WTC11 (cell line): ENCODE measurements at regions not wholly inside any gene's neighbourhood (a gene's known extent, or its start where the extent isn't known, plus 50 kb on each side); places are given as distances from the start of the nearest gene placed in this dataset.
A peak's percentile ranks its signal among the peaks of the same experiment; 100 is the strongest.

Experiments
- ATAC-seq: fragments of 200-7000 bp; cut with Tn5 transposase; 2 replicates; pipeline ENCODE4 v1.10.0; 2021; ENCODE audit warnings: mild to moderate bottlenecking, moderate library complexity
- CTCF ChIA-PET: fragments of 300-600 bp; sonication (Branson Sonifier 250); formaldehyde crosslinking; loops from one replicate; lab custom pipeline; 2021; ENCODE audit warnings: antibody characterized with exemption; lab: Charles Lee
- POLR2A ChIA-PET: fragments of 350-600 bp; sonication (Branson Sonifier 250); formaldehyde crosslinking; loops from one replicate; lab custom pipeline; 2021; ENCODE audit warnings: antibody characterized with exemption; lab: Charles Lee
- DNase-seq: peaks from one replicate; pipeline ENCODE4 v3.0.0; 2021; ENCODE audit warnings: low spot score
- H3K27ac Mint-ChIP-seq: 2 replicates; pipeline ENCODE4 v1.8.0; 2021; ENCODE audit warnings: mixed read lengths
- H3K27me3 Mint-ChIP-seq: 2 replicates; pipeline ENCODE4 v1.8.0; 2021; ENCODE audit warnings: low read depth, mild to moderate bottlenecking, moderate library complexity, mixed read lengths
- H3K36me3 Mint-ChIP-seq: 2 replicates; pipeline ENCODE4 v1.8.0; 2021; ENCODE audit warnings: mixed read lengths
- H3K4me1 Mint-ChIP-seq: 2 replicates; pipeline ENCODE4 v1.8.0; 2022; ENCODE audit warnings: mixed read lengths
- H3K4me3 Mint-ChIP-seq: 2 replicates; pipeline ENCODE4 v1.8.0; 2021; ENCODE audit warnings: mild to moderate bottlenecking, moderate library complexity, mixed read lengths
- H3K9me3 Mint-ChIP-seq: 2 replicates; pipeline ENCODE4 v1.8.0; 2021; ENCODE audit warnings: mixed read lengths
- CBFB ChIP-seq: sonication (generic); formaldehyde crosslinking; IDR thresholded peaks from 2 replicates; pipeline ENCODE4 v1.8.1; 2022; ENCODE audit warnings: mild to moderate bottlenecking, low read depth, missing genetic modification reagents
- FOXP4 ChIP-seq: sonication (generic); formaldehyde crosslinking; IDR thresholded peaks from 2 replicates; pipeline ENCODE4 v1.8.0; 2022; ENCODE audit warnings: mild to moderate bottlenecking, missing genetic modification reagents
- NR3C1 ChIP-seq: sonication (generic); formaldehyde crosslinking; conservative IDR thresholded peaks from 2 replicates; pipeline ENCODE4 v1.8.1; 2023; ENCODE audit warnings: low read depth, mild to moderate bottlenecking, missing genetic modification reagents
- TP53 ChIP-seq: sonication (generic); formaldehyde crosslinking; IDR thresholded peaks from 2 replicates; pipeline ENCODE4 v1.8.1; 2023; ENCODE audit warnings: mild to moderate bottlenecking, missing genetic modification reagents
- ZNF219 ChIP-seq: sonication (generic); formaldehyde crosslinking; IDR thresholded peaks from 2 replicates; pipeline ENCODE4 v1.8.0; 2023; ENCODE audit warnings: missing genetic modification reagents, mild to moderate bottlenecking, borderline replicate concordance
- ZNF423 ChIP-seq: fragments of 250-450 bp; sonication (Bioruptor Pico); IDR thresholded peaks from 2 replicates; pipeline ENCODE4 v2.1.2; 2022; ENCODE audit warnings: mild to moderate bottlenecking, moderate library complexity
- TF ChIP-seq, protein P1 (sequence below): sonication (generic); formaldehyde crosslinking; IDR thresholded peaks from 2 replicates; pipeline ENCODE4 v1.8.0; 2022; ENCODE audit warnings: missing genetic modification reagents
- TF ChIP-seq, protein P2 (sequence below): sonication (generic); formaldehyde crosslinking; IDR thresholded peaks from 2 replicates; pipeline ENCODE4 v1.8.1; 2023; ENCODE audit warnings: mild to moderate bottlenecking, missing genetic modification reagents, moderate library complexity
- TF ChIP-seq, protein P3 (sequence below): sonication (generic); formaldehyde crosslinking; IDR thresholded peaks from 2 replicates; pipeline ENCODE4 v1.8.1; 2023; ENCODE audit warnings: mild to moderate bottlenecking, missing genetic modification reagents
- TF ChIP-seq, protein P4 (sequence below): fragments of 250-450 bp; sonication (Bioruptor Pico); IDR thresholded peaks from 2 replicates; pipeline ENCODE4 v1.9.0; 2021; ENCODE audit warnings: mild to moderate bottlenecking, borderline replicate concordance
- TF ChIP-seq, protein P5 (sequence below): sonication (generic); formaldehyde crosslinking; IDR thresholded peaks from 2 replicates; pipeline ENCODE4 v1.8.1; 2023; ENCODE audit warnings: mild to moderate bottlenecking, missing genetic modification reagents, moderate library complexity
- TF ChIP-seq, protein P6 (sequence below): sonication (generic); formaldehyde crosslinking; IDR thresholded peaks from 2 replicates; pipeline ENCODE4 v1.8.0; 2022; ENCODE audit warnings: mild to moderate bottlenecking, missing genetic modification reagents

DNA sequence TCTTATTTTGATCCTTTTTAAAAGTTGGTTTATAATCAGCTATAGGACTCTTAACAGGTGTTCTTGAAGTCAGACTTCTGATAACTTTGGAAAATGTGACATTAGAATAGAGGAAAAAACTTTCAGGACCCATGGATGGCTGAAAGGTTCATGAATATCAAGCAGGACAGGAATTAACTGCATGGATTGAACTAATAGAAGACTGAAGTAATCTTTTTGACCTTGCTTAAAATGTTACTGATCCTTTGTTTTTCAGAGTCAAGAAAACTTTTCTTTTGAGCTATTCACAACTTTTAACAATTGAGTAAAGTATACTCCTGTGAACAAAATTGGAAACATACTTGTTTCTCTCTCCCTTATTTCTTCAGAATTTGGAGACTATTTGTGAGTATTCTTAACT is 79.2 kb downstream of the PLK2 start (continued):
- TF ChIP-seq, protein P1, sequence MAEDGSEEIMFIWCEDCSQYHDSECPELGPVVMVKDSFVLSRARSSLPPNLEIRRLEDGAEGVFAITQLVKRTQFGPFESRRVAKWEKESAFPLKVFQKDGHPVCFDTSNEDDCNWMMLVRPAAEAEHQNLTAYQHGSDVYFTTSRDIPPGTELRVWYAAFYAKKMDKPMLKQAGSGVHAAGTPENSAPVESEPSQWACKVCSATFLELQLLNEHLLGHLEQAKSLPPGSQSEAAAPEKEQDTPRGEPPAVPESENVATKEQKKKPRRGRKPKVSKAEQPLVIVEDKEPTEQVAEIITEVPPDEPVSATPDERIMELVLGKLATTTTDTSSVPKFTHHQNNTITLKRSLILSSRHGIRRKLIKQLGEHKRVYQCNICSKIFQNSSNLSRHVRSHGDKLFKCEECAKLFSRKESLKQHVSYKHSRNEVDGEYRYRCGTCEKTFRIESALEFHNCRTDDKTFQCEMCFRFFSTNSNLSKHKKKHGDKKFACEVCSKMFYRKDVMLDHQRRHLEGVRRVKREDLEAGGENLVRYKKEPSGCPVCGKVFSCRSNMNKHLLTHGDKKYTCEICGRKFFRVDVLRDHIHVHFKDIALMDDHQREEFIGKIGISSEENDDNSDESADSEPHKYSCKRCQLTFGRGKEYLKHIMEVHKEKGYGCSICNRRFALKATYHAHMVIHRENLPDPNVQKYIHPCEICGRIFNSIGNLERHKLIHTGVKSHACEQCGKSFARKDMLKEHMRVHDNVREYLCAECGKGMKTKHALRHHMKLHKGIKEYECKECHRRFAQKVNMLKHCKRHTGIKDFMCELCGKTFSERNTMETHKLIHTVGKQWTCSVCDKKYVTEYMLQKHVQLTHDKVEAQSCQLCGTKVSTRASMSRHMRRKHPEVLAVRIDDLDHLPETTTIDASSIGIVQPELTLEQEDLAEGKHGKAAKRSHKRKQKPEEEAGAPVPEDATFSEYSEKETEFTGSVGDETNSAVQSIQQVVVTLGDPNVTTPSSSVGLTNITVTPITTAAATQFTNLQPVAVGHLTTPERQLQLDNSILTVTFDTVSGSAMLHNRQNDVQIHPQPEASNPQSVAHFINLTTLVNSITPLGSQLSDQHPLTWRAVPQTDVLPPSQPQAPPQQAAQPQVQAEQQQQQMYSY (CRISPR knock-in tag): no peak
- TF ChIP-seq, all 79 proteins: peak for 0

GRCh38 chr5:58378613-58379390 is 81.1 kb downstream of the PLK2 start:
- DNase-seq (no peak), ATAC-seq (no peak)
- H3K36me3 Mint-ChIP-seq: peaks cover 81% of the 10 kb centered on the region
- TF ChIP-seq CBFB (CRISPR knock-in tag) (no peak), TP53 (CRISPR knock-in tag) (no peak), FOXP4 (CRISPR knock-in tag) (no peak), NR3C1 (CRISPR knock-in tag) (no peak)
- TF ChIP-seq, protein P2, sequence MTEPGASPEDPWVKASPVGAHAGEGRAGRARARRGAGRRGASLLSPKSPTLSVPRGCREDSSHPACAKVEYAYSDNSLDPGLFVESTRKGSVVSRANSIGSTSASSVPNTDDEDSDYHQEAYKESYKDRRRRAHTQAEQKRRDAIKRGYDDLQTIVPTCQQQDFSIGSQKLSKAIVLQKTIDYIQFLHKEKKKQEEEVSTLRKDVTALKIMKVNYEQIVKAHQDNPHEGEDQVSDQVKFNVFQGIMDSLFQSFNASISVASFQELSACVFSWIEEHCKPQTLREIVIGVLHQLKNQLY (CRISPR knock-in tag): no peak
- TF ChIP-seq, protein P3, sequence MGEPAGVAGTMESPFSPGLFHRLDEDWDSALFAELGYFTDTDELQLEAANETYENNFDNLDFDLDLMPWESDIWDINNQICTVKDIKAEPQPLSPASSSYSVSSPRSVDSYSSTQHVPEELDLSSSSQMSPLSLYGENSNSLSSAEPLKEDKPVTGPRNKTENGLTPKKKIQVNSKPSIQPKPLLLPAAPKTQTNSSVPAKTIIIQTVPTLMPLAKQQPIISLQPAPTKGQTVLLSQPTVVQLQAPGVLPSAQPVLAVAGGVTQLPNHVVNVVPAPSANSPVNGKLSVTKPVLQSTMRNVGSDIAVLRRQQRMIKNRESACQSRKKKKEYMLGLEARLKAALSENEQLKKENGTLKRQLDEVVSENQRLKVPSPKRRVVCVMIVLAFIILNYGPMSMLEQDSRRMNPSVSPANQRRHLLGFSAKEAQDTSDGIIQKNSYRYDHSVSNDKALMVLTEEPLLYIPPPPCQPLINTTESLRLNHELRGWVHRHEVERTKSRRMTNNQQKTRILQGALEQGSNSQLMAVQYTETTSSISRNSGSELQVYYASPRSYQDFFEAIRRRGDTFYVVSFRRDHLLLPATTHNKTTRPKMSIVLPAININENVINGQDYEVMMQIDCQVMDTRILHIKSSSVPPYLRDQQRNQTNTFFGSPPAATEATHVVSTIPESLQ (CRISPR knock-in tag): no peak
- peaks cover 78% of the 10 kb centered on the region for H3K9me3 Mint-ChIP-seq
- H3K27ac Mint-ChIP-seq: no peak overlapping the region
- CTCF ChIA-PET: interaction anchor here (0.6 kb wide), 1 partner anchor 662 kb away, joined by 5 read pairs; no protein-coding TSS in a partner anchor
- H3K4me1 Mint-ChIP-seq: no peaks in the 10 kb centered on the region
- H3K27me3 Mint-ChIP-seq: peaks cover 9% of the 10 kb centered on the region
- POLR2A ChIA-PET: no interaction called here
- H3K4me3 Mint-ChIP-seq: no peak overlapping the region

DNA sequence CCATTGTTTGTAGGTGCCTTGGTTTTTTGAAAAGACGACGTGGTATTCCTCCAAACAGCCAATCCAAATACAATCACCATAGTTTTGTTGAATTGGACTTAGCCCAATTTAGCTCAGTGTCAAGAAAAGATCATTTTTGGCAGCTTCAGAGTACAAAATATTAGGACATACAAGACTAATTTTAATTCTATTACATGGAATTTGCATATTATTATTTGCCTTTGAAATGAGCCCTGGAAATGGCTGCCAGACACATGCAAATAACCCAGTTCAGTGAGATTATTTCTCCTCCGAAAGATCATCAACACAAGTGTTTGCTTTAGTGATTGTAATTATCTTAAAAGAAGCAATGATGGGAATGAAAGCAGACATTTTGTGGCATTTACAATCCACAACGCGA is 89.3 kb downstream of the PLK2 start:
- ATAC-seq: no peak
- POLR2A ChIA-PET: no interaction called here
- no peak overlapping the region for H3K4me3 Mint-ChIP-seq
- DNase-seq: no peak
- CTCF ChIA-PET: no interaction called here
- H3K27ac Mint-ChIP-seq: peak overlapping the region; percentile 64
- H3K4me1 Mint-ChIP-seq: peaks cover 17% of the 10 kb centered on the region
- H3K36me3 Mint-ChIP-seq: peaks cover 24% of the 10 kb centered on the region
- H3K27me3 Mint-ChIP-seq: no peaks in the 10 kb centered on the region; the same call in 1 of the 2 replicates
- peaks cover 30% of the 10 kb centered on the region for H3K9me3 Mint-ChIP-seq
- TF ChIP-seq, protein P4, sequence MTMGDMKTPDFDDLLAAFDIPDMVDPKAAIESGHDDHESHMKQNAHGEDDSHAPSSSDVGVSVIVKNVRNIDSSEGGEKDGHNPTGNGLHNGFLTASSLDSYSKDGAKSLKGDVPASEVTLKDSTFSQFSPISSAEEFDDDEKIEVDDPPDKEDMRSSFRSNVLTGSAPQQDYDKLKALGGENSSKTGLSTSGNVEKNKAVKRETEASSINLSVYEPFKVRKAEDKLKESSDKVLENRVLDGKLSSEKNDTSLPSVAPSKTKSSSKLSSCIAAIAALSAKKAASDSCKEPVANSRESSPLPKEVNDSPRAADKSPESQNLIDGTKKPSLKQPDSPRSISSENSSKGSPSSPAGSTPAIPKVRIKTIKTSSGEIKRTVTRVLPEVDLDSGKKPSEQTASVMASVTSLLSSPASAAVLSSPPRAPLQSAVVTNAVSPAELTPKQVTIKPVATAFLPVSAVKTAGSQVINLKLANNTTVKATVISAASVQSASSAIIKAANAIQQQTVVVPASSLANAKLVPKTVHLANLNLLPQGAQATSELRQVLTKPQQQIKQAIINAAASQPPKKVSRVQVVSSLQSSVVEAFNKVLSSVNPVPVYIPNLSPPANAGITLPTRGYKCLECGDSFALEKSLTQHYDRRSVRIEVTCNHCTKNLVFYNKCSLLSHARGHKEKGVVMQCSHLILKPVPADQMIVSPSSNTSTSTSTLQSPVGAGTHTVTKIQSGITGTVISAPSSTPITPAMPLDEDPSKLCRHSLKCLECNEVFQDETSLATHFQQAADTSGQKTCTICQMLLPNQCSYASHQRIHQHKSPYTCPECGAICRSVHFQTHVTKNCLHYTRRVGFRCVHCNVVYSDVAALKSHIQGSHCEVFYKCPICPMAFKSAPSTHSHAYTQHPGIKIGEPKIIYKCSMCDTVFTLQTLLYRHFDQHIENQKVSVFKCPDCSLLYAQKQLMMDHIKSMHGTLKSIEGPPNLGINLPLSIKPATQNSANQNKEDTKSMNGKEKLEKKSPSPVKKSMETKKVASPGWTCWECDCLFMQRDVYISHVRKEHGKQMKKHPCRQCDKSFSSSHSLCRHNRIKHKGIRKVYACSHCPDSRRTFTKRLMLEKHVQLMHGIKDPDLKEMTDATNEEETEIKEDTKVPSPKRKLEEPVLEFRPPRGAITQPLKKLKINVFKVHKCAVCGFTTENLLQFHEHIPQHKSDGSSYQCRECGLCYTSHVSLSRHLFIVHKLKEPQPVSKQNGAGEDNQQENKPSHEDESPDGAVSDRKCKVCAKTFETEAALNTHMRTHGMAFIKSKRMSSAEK (CRISPR knock-in tag): no peak
- TF ChIP-seq ZNF423 (CRISPR knock-in tag) (no peak), ZNF219 (CRISPR knock-in tag) (no peak)
- TF ChIP-seq, protein P5, sequence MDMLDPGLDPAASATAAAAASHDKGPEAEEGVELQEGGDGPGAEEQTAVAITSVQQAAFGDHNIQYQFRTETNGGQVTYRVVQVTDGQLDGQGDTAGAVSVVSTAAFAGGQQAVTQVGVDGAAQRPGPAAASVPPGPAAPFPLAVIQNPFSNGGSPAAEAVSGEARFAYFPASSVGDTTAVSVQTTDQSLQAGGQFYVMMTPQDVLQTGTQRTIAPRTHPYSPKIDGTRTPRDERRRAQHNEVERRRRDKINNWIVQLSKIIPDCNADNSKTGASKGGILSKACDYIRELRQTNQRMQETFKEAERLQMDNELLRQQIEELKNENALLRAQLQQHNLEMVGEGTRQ: no peak
- TF ChIP-seq, protein P6, sequence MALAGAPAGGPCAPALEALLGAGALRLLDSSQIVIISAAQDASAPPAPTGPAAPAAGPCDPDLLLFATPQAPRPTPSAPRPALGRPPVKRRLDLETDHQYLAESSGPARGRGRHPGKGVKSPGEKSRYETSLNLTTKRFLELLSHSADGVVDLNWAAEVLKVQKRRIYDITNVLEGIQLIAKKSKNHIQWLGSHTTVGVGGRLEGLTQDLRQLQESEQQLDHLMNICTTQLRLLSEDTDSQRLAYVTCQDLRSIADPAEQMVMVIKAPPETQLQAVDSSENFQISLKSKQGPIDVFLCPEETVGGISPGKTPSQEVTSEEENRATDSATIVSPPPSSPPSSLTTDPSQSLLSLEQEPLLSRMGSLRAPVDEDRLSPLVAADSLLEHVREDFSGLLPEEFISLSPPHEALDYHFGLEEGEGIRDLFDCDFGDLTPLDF (CRISPR knock-in tag): no peak
- TF ChIP-seq, protein P3 (CRISPR knock-in tag): no peak
